ENCODE measurements at regions not wholly inside any gene's neighbourhood (a gene's known extent, or its start where the extent isn't known, plus 50 kb on each side); places are given as distances from the start of the nearest gene placed in this dataset.

GRCh38 chr17:71864755-71865154 lies 256.1 kb upstream of the SOX9 start:
- intact Hi-C loops (cut with micrococcal nuclease; ENCODE audit: unreplicated experiment) = no loop called here
- no peaks in the 10 kb centered on the region for H3K27me3 Mint-ChIP-seq (ENCODE audit: unreplicated experiment)
- H3K36me3 Mint-ChIP-seq (ENCODE audit: insufficient read depth, unreplicated experiment) = no peaks in the 10 kb centered on the region
- H3K4me3 Mint-ChIP-seq (ENCODE audit: low read depth, unreplicated experiment) = no peak overlapping the region
- DNase-seq = no peak
- H3K4me1 Mint-ChIP-seq (ENCODE audit: low read depth, unreplicated experiment) = no peaks in the 10 kb centered on the region
- no peak for TF ChIP-seq CTCF (IDR thresholded peaks at IDR 0.05; ENCODE audit: unreplicated experiment)
- no peak overlapping the region for H3K27ac Mint-ChIP-seq (ENCODE audit: unreplicated experiment)
- no TSS peak for BruUV-seq (replicated peaks)
- H3K9me3 Mint-ChIP-seq (ENCODE audit: low read depth, unreplicated experiment) = no peaks in the 10 kb centered on the region
- CTCF ChIA-PET = no interaction called here

GRCh38 chr17:71866095-71866494 lies 254.7 kb upstream of the SOX9 start:
- Mint-ChIP-seq H3K4me1 (ENCODE audit: low read depth, unreplicated experiment) (no peaks in the 10 kb centered on the region), H3K27me3 (ENCODE audit: unreplicated experiment) (no peaks in the 10 kb centered on the region), H3K36me3 (ENCODE audit: insufficient read depth, unreplicated experiment) (no peaks in the 10 kb centered on the region), H3K9me3 (ENCODE audit: low read depth, unreplicated experiment) (no peaks in the 10 kb centered on the region), H3K4me3 (ENCODE audit: low read depth, unreplicated experiment) (no peak overlapping the region), H3K27ac (ENCODE audit: unreplicated experiment) (no peak overlapping the region)
- intact Hi-C loops (cut with micrococcal nuclease; ENCODE audit: unreplicated experiment) = no loop called here
- CTCF ChIA-PET = no interaction called here
- no peak for DNase-seq
- TF ChIP-seq CTCF (IDR thresholded peaks at IDR 0.05; ENCODE audit: unreplicated experiment) = no peak
- no TSS peak for BruUV-seq (replicated peaks)

DNA sequence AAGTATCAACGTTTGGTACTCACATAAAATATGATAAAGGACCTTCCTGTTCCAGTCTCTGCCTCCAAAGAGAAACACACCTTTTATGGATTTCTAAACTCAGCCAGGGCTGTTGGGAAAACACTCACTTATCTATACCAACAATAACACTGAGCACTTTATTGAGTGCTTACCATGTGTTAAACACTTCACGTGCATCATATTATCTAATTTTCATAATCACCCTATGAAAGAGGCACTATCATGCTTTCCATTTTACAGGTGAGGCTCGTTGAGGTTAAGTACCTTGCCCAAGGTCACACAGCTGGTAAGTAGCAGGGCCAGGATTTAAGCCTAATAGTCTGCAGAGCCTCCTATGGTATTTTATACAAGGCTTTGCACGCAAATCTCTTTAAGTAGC lies 251.5 kb upstream of the SOX9 start:
- H3K4me1 Mint-ChIP-seq (ENCODE audit: low read depth, unreplicated experiment) = no peaks in the 10 kb centered on the region
- CTCF ChIA-PET = no interaction called here
- H3K36me3 Mint-ChIP-seq (ENCODE audit: insufficient read depth, unreplicated experiment) = no peaks in the 10 kb centered on the region
- H3K9me3 Mint-ChIP-seq (ENCODE audit: low read depth, unreplicated experiment) = no peaks in the 10 kb centered on the region
- no peak overlapping the region for H3K4me3 Mint-ChIP-seq (ENCODE audit: low read depth, unreplicated experiment)
- no peak for DNase-seq
- intact Hi-C loops (cut with micrococcal nuclease; ENCODE audit: unreplicated experiment) = no loop called here
- no peak overlapping the region for H3K27ac Mint-ChIP-seq (ENCODE audit: unreplicated experiment)
- no peak for TF ChIP-seq CTCF (IDR thresholded peaks at IDR 0.05; ENCODE audit: unreplicated experiment)
- BruUV-seq (replicated peaks) = no TSS peak
- H3K27me3 Mint-ChIP-seq (ENCODE audit: unreplicated experiment) = no peaks in the 10 kb centered on the region

- Mint-ChIP-seq H3K4me3 (ENCODE audit: low read depth, unreplicated experiment) (no peak overlapping the region), H3K9me3 (ENCODE audit: low read depth, unreplicated experiment) (no peaks in the 10 kb centered on the region), H3K27me3 (ENCODE audit: unreplicated experiment) (no peaks in the 10 kb centered on the region), H3K36me3 (ENCODE audit: insufficient read depth, unreplicated experiment) (no peaks in the 10 kb centered on the region), H3K27ac (ENCODE audit: unreplicated experiment) (no peak overlapping the region), H3K4me1 (ENCODE audit: low read depth, unreplicated experiment) (no peaks in the 10 kb centered on the region)
- no TSS peak for BruUV-seq (replicated peaks)
- intact Hi-C loops (cut with micrococcal nuclease; ENCODE audit: unreplicated experiment) = no loop called here
- no peak for DNase-seq
- no peak for TF ChIP-seq CTCF (IDR thresholded peaks at IDR 0.05; ENCODE audit: unreplicated experiment)
- CTCF ChIA-PET = no interaction called here
These were observed 250.8 kb upstream of the SOX9 start for GRCh38 chr17:71869841-71870545.
